ENCODE measurements at regions not wholly inside any gene's neighbourhood (a gene's known extent, or its start where the extent isn't known, plus 50 kb on each side); places are given as distances from the start of the nearest gene placed in this dataset.

GRCh38 chr15:95830281-95830680 lies 500.2 kb upstream of the NR2F2 start:
- TF ChIP-seq CTCF (IDR thresholded peaks at IDR 0.05) (no peak), POLR2A (IDR thresholded peaks at IDR 0.05) (no peak)
